A673 (cell line): ENCODE measurements at regions not wholly inside any gene's neighbourhood (a gene's known extent, or its start where the extent isn't known, plus 50 kb on each side); places are given as distances from the start of the nearest gene placed in this dataset.

Source experiments
- BruUV-seq: library from RNA; stranded (reverse); fragments of 400-500 nt; replicated peaks from 2 replicates; lab custom pipeline; 2021; lab: Mats Ljungman, UMichigan
- CTCF ChIA-PET: fragments of 300-600 bp; sonication (Branson Sonifier 250); formaldehyde crosslinking; loops from one replicate; lab custom pipeline; 2022; ENCODE audit warnings: antibody characterized with exemption; lab: Charles Lee
- POLR2A ChIA-PET: fragments of 300-600 bp; sonication (Branson Sonifier 250); formaldehyde crosslinking; loops from one replicate; lab custom pipeline; 2022; ENCODE audit warnings: antibody characterized with exemption; ENCODE audit not compliant: low non-redundant PET; lab: Charles Lee
- DNase-seq: peaks from one replicate; pipeline ENCODE4 v3.0.0-alpha.2; 2015; ENCODE audit warnings: low spot score
- H3K27ac ChIP-seq: fragments of 200-600 bp; sonication (generic); 2 replicates; pipeline ENCODE4 v1.5.1; 2016; ENCODE audit warnings: mixed run types, low read depth, mild to moderate bottlenecking, mixed read lengths, antibody characterized with exemption, low read length; ENCODE audit not compliant: poor library complexity, severe bottlenecking
- H3K27me3 ChIP-seq: fragments of 200-600 bp; sonication (generic); replicated peaks from 2 replicates; pipeline ENCODE4 v1.6.1; 2017; ENCODE audit warnings: mixed run types, low read depth, mild to moderate bottlenecking, mixed read lengths, antibody characterized with exemption, low read length; ENCODE audit not compliant: insufficient read depth, poor library complexity
- H3K36me3 ChIP-seq: fragments of 200-600 bp; sonication (generic); 2 replicates; pipeline ENCODE4 v1.6.1; 2016; ENCODE audit warnings: mixed run types, mild to moderate bottlenecking, mixed read lengths, antibody characterized with exemption, low read length; ENCODE audit not compliant: insufficient read depth, poor library complexity, severe bottlenecking
- H3K4me1 ChIP-seq: fragments of 200-600 bp; sonication (generic); 2 replicates; pipeline ENCODE4 v1.6.1; 2017; ENCODE audit warnings: mixed run types, mild to moderate bottlenecking, mixed read lengths, antibody characterized with exemption, low read length; ENCODE audit not compliant: insufficient read depth, poor library complexity, severe bottlenecking
- H3K4me3 ChIP-seq: fragments of 200-600 bp; sonication (generic); 2 replicates; pipeline ENCODE4 v1.5.1; 2016; ENCODE audit warnings: low read depth, mixed run types, mild to moderate bottlenecking, mixed read lengths, low read length; ENCODE audit not compliant: poor library complexity, severe bottlenecking
- H3K9me3 ChIP-seq: fragments of 200-600 bp; sonication (generic); 2 replicates; pipeline ENCODE4 v1.6.1; 2016; ENCODE audit warnings: mixed run types, low read depth, mild to moderate bottlenecking, mixed read lengths, antibody characterized with exemption, low read length; ENCODE audit not compliant: poor library complexity, severe bottlenecking
- CTCF ChIP-seq: fragments of 300-800, 200-600 bp; sonication (generic); conservative IDR thresholded peaks from 2 replicates; pipeline ENCODE4 v1.5.1; 2017; ENCODE audit warnings: low read depth, mild to moderate bottlenecking, antibody characterized with exemption, low read length, moderate library complexity, mixed read lengths
- EZH2 ChIP-seq: fragments of 200-600 bp; sonication (generic); IDR thresholded peaks from 2 replicates; pipeline ENCODE4 v1.6.1; 2017; ENCODE audit warnings: borderline replicate concordance, low read depth, mild to moderate bottlenecking, mixed read lengths, antibody characterized with exemption, low read length; ENCODE audit not compliant: poor library complexity, severe bottlenecking
- intact Hi-C: fragments of 100-400 bp; cut with micrococcal nuclease; formaldehyde crosslinking; loops from one replicate; pipeline ENCODE4 v1.10.0; 2022; ENCODE audit not compliant: unreplicated experiment

DNA sequence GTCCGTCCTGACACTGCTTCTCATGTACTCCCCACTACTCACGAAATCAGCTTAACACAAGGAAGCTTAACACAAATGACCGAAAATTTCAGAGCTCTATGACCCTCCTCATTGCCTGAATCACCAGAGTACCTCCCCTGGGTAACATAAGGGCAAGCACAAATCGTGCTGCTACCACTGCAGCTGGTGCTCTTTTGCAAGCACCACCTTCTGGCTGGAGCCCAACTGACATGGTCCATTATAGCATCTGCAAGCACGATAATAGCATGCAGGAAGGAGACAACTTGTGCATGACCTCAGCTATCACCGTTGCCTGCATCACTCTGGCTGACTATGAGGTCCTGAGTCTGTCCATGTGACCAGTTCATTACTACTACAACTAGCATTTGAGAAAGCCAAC is 308.0 kb downstream of the TEX13C start:
- no peaks in the 10 kb centered on the region for H3K27me3 ChIP-seq
- intact Hi-C loops: no loop called here
- BruUV-seq: no TSS peak
- no peak overlapping the region for H3K4me3 ChIP-seq
- POLR2A ChIA-PET: no interaction called here
- DNase-seq: no peak
- CTCF ChIA-PET: no interaction called here
- no peaks in the 10 kb centered on the region for H3K36me3 ChIP-seq
- H3K27ac ChIP-seq: no peak overlapping the region
- no peaks in the 10 kb centered on the region for H3K4me1 ChIP-seq
- TF ChIP-seq EZH2 (no peak), CTCF (no peak)
- H3K9me3 ChIP-seq: no peaks in the 10 kb centered on the region

DNA sequence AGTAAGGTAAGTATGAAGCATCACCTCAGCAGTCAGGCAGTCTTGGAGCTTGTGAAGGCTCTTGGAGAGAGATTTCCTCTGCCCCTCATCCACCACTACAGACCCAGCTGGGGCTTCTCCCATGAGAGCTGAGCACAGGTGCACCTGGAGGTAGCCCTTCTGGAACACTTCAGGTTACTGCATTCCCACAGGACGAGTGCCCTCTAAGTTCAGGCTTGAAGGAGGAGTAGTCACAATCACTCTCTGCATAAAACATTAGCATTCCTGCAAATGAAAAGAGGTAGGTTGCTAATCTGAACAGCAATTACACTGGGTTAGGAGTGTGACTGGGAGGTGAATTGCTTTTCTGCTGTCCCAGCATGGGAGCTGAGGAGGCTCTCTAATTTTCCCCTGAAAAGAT is 308.8 kb downstream of the TEX13C start:
- TF ChIP-seq CTCF (no peak), EZH2 (no peak)
- no peaks in the 10 kb centered on the region for H3K4me1 ChIP-seq
- no peaks in the 10 kb centered on the region for H3K27me3 ChIP-seq
- intact Hi-C loops: no loop called here
- CTCF ChIA-PET: no interaction called here
- no peaks in the 10 kb centered on the region for H3K9me3 ChIP-seq
- POLR2A ChIA-PET: no interaction called here
- no peaks in the 10 kb centered on the region for H3K36me3 ChIP-seq
- DNase-seq: no peak
- H3K27ac ChIP-seq: no peak overlapping the region
- no peak overlapping the region for H3K4me3 ChIP-seq
- no TSS peak for BruUV-seq

DNA sequence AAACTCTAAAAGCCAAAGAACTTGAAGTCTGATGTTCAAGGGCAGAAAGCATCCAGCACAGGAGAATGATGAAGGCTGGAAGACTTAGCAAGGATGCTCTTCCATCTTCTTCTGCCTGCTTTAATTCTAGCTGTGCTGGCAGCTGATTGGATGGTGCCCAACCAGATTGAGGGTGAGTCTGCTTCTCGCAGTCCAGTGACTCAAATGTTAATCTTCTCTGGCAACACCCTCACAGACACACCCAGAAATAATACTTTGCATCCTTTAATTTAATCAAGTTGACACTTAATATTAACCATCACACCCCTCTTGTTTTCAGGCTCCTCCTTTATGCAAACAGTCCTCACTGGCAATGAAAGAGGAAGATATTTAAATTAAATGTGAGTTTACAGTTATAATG is 321.7 kb downstream of the TEX13C start:
- TF ChIP-seq EZH2 (no peak), CTCF (no peak)
- CTCF ChIA-PET: no interaction called here
- H3K27me3 ChIP-seq: no peaks in the 10 kb centered on the region
- no peaks in the 10 kb centered on the region for H3K36me3 ChIP-seq
- H3K27ac ChIP-seq: no peak overlapping the region
- no TSS peak for BruUV-seq
- H3K9me3 ChIP-seq: no peaks in the 10 kb centered on the region
- no peak overlapping the region for H3K4me3 ChIP-seq
- no peak for DNase-seq
- H3K4me1 ChIP-seq: no peaks in the 10 kb centered on the region
- intact Hi-C loops: no loop called here
- POLR2A ChIA-PET: no interaction called here
